Body of pancreas (tissue), 4 donors: ENCODE measurements at regions not wholly inside any gene's neighbourhood (a gene's known extent, or its start where the extent isn't known, plus 50 kb on each side); places are given as distances from the start of the nearest gene placed in this dataset.

Experiments used
- ATAC-seq: fragments of 150-250 bp; one replicate; pipeline ENCODE4 v1.9.1; 2016
- DNase-seq, 4 donors: peaks; one replicate each; pipeline ENCODE4 v3.0.0-alpha.2; 2019
- H3K27ac ChIP-seq, 4 donors: fragments of 200-600 bp; sonication (generic); 1 replicate in 3 of 4; 2 replicates in 1 of 4; pipeline versions ENCODE4 v1.5.1 to v1.6.1; 2016 to 2019; ENCODE audit warnings: mild to moderate bottlenecking in 1 of 4, mixed read lengths in 1 of 4, moderate library complexity in 1 of 4
- H3K27me3 ChIP-seq, 2 donors: fragments of 200-600 bp; sonication (generic); one replicate each; pipeline ENCODE4 v1.6.0; 2016; ENCODE audit warnings: mild to moderate bottlenecking in 1 of 2
- H3K36me3 ChIP-seq, 2 donors: fragments of 200-600 bp; sonication (generic); replicated peaks in 1 of 2; 2 replicates each; pipeline ENCODE4 v1.5.1; 2016; ENCODE audit warnings: low read depth in 2 of 2; ENCODE audit not compliant: insufficient read depth in 1 of 2
- H3K4me1 ChIP-seq: fragments of 200-600 bp; sonication (generic); one replicate; pipeline ENCODE4 v1.6.0; 2016
- H3K4me3 ChIP-seq, 2 donors: fragments of 200-600 bp; sonication (generic); 1 replicate in 1 of 2; 2 replicates in 1 of 2; pipeline ENCODE4 v1.5.1; 2016 to 2019
- H3K9me3 ChIP-seq, 3 donors: fragments of 200-600 bp; sonication (generic); 1 replicate in 2 of 3; 2 replicates in 1 of 3; pipeline ENCODE4 v1.5.1; 2016
- POLR2A ChIP-seq, 3 donors: fragments of 450-650 bp; IDR thresholded peaks; one replicate each; pipeline ENCODE4 v1.6.1; 2016; ENCODE audit warnings: antibody characterized with exemption in 3 of 3, mild to moderate bottlenecking in 2 of 3
- WGBS, 2 donors: methylation state at CpG; one replicate each; pipeline ENCODE4 v1.1.5; 2017; 5-methylcytosine and 5-hydroxymethylcytosine counted together
- intact Hi-C: fragments of 100-400 bp; cut with DNase I; formaldehyde crosslinking; loops from one replicate; pipeline ENCODE4 v1.15.1; 2023
- TF ChIP-seq, protein P1 (sequence below), 7 experiments: fragments of 450-650 bp in 4 of 7; fragments of 200-600 bp in 3 of 7; sonication (generic) in 3 of 7; IDR thresholded peaks; one replicate each; pipeline ENCODE4 v1.5.1; 2016 to 2019; ENCODE audit warnings: antibody characterized with exemption in 7 of 7

DNA sequence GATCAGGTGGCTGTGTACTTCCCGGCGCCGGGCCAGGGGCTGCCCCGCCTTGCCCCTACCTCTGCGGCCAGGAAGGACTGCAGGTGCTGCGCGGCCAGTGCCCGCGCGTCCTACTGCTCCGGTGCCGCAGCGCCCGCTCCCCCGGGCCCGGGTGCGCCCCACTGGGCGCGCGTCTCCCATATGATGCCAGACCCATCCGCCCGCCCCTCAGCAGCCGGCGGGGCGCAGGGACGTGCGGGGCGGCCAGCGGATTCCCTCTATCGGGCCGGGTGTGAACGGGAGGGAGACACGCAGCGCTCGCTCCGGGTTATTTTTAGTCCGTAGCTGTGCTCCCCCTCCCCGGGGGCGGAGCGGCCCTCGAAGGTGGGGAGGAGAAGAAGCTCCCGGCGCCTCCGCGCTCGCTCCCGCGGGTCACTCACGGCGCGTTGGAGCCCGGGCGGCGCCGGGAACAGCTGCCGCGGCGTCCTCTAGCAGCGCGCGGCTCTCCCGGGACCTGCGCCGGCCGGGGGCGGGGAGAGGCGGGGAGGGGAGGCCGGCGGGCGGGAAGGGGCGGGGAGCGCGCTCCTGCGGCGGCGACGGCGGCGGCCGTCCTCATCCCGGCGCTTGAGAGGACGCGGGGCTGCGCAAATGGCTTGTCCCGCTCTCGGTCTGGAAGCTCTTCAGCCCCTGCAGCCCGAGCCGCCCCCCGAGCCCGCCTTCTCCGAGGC, 103.6 kb downstream of the UCHL1 start:
- H3K36me3 ChIP-seq = no peaks in the 10 kb centered on the region
- peaks cover 28% of the 10 kb centered on the region for H3K4me1 ChIP-seq
- H3K9me3 ChIP-seq = no peaks in the 10 kb centered on the region
- ATAC-seq (peak; percentile 87), DNase-seq (peak; percentile 66 to 79 (median 68))
- WGBS, 2 donors = 0 to 1% methylated on average over 2 to 62 of the region's 92 CpGs
- H3K4me3 ChIP-seq = peak overlapping the region; percentile 44 to 90
- TF ChIP-seq, protein P1, sequence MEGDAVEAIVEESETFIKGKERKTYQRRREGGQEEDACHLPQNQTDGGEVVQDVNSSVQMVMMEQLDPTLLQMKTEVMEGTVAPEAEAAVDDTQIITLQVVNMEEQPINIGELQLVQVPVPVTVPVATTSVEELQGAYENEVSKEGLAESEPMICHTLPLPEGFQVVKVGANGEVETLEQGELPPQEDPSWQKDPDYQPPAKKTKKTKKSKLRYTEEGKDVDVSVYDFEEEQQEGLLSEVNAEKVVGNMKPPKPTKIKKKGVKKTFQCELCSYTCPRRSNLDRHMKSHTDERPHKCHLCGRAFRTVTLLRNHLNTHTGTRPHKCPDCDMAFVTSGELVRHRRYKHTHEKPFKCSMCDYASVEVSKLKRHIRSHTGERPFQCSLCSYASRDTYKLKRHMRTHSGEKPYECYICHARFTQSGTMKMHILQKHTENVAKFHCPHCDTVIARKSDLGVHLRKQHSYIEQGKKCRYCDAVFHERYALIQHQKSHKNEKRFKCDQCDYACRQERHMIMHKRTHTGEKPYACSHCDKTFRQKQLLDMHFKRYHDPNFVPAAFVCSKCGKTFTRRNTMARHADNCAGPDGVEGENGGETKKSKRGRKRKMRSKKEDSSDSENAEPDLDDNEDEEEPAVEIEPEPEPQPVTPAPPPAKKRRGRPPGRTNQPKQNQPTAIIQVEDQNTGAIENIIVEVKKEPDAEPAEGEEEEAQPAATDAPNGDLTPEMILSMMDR (IDR thresholded peaks at IDR 0.05) = no peak
- peak; percentile 32 to 68 (median 49) for TF ChIP-seq POLR2A (IDR thresholded peaks at IDR 0.05)
- no peaks in the 10 kb centered on the region for H3K27me3 ChIP-seq
- intact Hi-C loops = no loop called here
- H3K27ac ChIP-seq = peak overlapping the region; percentile 12 to 82 (median 72)

DNA sequence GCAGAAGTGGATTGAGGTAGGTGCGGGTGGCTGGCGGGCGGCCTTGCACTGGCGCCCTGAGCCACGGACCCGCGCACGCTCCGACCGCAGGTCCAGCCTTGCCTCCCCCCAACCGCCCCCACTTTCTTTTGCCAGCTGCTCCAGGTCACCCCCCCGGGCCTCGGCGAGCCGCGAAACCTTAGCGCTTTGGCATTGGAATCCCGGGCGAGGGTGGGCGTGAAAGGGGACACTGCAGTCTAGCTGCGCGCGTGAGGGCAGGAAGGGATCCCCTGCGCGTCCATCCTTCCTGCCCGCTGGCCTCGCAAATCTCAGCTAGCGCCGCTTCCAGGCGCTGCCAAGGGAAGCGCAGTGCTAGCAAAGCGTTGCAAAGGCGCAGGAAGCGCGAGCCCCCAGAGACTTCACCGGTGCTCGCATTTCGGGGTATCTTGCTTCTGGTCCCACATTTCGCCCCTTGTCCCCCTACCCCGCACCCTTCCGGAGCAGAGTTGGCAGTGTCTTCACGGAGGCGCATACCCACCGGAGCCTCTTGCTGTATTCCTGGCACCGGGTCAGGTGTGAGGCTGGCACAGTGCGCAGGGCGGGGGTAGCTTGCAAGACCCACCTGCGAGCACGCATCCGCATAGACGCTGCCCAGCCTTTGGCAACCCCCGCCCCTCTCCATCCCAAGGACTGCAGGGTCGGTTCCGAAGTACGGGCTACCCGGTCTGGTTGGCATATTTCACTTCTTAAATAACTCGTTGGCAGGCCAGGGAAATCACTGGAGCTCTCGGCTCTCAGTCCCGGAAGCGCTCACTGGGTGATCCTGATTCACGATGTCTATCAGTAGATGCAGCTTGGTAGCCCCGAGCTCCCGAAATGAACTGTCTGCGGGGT, 104.4 kb downstream of the UCHL1 start:
- H3K27me3 ChIP-seq = no peaks in the 10 kb centered on the region
- DNase-seq (peak; percentile 40 to 60 (median 46)), ATAC-seq (peak; percentile 29)
- TF ChIP-seq, protein P1 (IDR thresholded peaks at IDR 0.05) = no peak
- no peak for TF ChIP-seq POLR2A (IDR thresholded peaks at IDR 0.05)
- H3K27ac ChIP-seq = peak overlapping the region; percentile 45 to 82 (median 72)
- intact Hi-C loops = no loop called here
- 1% methylated on average over 22 to 63 of the region's 64 CpGs for WGBS, 2 donors
- H3K9me3 ChIP-seq = no peaks in the 10 kb centered on the region
- peak overlapping the region; percentile 44 to 90 for H3K4me3 ChIP-seq
- no peaks in the 10 kb centered on the region for H3K36me3 ChIP-seq
- peaks cover 28% of the 10 kb centered on the region for H3K4me1 ChIP-seq

DNA sequence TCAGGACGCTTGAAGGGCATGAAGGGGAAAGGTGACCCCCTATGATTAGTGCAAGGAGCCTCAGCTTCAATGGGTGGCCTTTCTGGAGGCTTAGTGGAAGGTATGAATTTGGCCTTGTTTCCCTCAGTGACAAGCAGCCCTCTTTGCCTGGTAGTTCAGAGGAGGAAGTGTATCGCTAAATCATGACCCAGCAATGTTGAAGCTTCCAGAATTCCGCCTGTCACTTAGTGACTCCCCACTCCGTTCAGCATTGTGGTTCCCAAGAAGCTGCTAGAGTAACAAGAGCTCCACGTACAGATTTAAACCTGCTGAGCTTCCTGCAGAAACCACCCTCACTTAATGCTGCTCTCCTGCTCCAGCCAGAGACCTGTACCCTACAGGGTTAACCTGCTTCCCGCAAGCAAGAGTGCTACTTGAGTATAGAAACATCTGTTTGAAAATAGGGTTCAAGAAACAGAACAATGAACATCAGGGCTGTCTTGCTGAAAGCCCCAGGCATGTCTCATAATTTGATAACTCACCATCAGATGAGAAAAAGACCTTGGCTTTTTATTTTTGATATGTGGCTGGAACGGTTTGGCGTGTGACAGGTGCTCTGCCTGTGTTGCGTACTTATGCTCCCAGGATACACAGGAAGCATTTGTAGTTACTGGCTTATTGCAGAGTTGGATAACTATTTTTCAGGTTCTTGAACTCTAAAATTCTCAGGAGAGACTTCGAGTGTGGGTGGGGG, 105.2 kb downstream of the UCHL1 start:
- Histone ChIP-seq H3K9me3 (no peaks in the 10 kb centered on the region), H3K4me1 (peaks cover 28% of the 10 kb centered on the region), H3K36me3 (no peaks in the 10 kb centered on the region), H3K4me3 (peak overlapping the region in 1 of 2 donors; percentile 90), H3K27me3 (no peaks in the 10 kb centered on the region), H3K27ac (peak overlapping the region in 3 of 4 donors; percentile 67 to 82 (median 78))
- intact Hi-C loops = no loop called here
- no peak for DNase-seq
- peak; percentile 6 for ATAC-seq
- TF ChIP-seq POLR2A (IDR thresholded peaks at IDR 0.05) = no peak
- TF ChIP-seq, protein P1 (IDR thresholded peaks at IDR 0.05) = no peak
- 22 to 23% methylated on average over 10 of the region's 10 CpGs for WGBS, 2 donors

DNA sequence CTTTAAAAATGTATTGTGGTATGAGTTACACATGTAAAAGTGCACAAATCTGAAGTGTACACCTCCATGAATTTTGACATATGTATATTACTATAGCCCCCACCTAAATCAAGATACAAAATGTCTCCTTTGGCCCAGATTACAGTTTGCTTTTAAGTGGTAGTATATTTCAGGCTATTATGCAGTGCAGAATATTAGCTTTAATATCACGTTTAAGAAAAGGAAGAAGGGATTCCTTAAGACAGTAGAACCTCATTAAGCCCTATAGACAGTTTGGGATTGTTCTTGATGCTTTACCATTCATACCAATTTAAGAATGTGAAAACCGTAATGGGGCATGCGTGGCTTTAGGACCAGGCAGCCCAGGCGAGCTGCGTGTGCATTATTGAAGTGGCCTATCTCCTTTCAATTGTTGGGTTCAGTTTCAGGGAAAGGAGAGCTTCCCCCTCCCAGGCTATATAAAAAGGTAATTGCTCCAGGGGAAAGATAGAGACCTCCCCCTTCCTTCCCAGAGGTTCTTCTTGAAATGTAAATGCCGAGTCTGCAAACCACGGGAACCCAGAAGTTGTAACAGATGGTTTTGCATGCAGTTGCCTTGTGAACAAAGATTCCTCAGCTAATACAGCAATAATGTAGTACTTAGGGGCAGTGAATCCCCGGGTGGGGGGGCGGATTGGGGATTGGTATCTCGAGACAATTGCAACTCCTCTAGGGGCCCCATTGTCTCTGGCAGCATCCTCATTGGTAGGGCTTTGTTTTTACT, 106.1 kb downstream of the UCHL1 start:
- H3K4me1 ChIP-seq = peaks cover 28% of the 10 kb centered on the region
- 66 to 70% methylated on average over 10 of the region's 10 CpGs for WGBS, 2 donors
- ATAC-seq = no peak
- intact Hi-C loops = no loop called here
- H3K27me3 ChIP-seq = no peaks in the 10 kb centered on the region
- H3K4me3 ChIP-seq = no peak overlapping the region
- no peaks in the 10 kb centered on the region for H3K36me3 ChIP-seq
- TF ChIP-seq, protein P1 (IDR thresholded peaks at IDR 0.05) = no peak
- no peak for TF ChIP-seq POLR2A (IDR thresholded peaks at IDR 0.05)
- DNase-seq = no peak
- H3K27ac ChIP-seq = peak overlapping the region in 1 of 4 donors; percentile 67
- H3K9me3 ChIP-seq = no peaks in the 10 kb centered on the region
